ENCODE measurements at regions not wholly inside any gene's neighbourhood (a gene's known extent, or its start where the extent isn't known, plus 50 kb on each side); places are given as distances from the start of the nearest gene placed in this dataset.

- DNase-seq (ENCODE audit: low spot score): no peak
- no peak for FAIRE-seq
Observed at GRCh38 chr3:29099775-29100174, 181.1 kb upstream of the RBMS3 start.

GRCh38 chr3:29100292-29100691 is 180.6 kb upstream of the RBMS3 start:
- FAIRE-seq (no peak), DNase-seq (ENCODE audit: low spot score) (no peak)

DNA sequence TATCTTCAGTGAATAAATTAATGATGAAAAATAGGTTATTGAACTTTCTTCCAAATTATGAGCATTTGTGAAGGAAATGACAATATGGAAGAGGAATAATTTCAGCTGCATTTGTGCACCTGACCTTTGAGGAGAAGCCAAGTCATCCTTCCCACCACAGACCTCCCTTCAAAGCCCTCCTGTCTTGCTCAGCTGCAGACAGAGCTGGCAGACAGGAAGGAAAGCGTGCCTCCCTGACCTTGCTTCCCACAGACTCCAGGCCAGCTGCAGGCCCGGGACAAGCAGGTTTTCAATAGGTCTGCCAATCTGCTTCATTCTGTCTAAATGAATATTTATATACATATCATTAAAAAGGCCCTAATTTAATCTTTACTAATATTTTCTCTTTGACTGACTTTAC is 152.9 kb upstream of the RBMS3 start:
- peak; percentile 10 for DNase-seq (ENCODE audit: low spot score)
- no peak for FAIRE-seq

GRCh38 chr3:29137601-29138000 is 143.3 kb upstream of the RBMS3 start:
- DNase-seq (ENCODE audit: low spot score) (no peak), FAIRE-seq (no peak)

- FAIRE-seq (no peak), DNase-seq (ENCODE audit: low spot score) (no peak)
Observed at GRCh38 chr3:29138171-29138570, 142.7 kb upstream of the RBMS3 start.

GRCh38 chr3:29140666-29141065 is 140.2 kb upstream of the RBMS3 start:
- FAIRE-seq: no peak

DNA sequence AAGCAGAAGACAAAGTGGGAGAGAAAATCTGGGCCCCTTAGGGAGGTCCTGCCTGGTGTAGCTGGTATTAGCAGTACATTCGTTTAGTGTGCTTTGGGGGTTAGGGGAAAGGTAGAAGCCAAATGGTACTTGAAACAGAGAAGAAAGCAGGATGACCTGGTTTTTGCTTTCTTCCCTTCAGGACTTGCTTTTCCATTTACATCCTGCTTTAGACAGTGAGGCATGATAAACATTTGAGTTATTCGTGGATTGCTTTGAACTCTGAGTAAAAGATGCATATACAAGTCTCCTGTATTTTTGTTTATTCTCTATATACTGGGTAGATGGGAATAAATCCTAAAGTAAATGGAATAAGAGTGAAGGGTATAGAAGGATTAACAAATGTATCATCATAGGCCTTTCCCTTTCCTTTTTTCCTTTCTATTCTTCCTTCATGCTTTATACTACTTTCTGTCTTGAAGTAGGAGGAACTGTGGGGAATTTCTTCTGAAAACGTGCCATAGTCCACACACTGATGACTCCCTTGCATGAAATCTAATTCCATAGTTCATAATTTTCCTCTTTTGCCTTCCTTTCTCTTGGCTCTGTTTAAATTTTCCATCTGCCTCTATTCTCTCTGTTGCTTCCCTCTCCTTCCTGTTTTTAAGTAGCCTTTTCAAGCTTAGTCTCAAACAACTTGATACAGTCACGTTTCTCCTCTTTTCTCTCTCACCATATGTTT is 139.5 kb upstream of the RBMS3 start:
- DNase-seq (ENCODE audit: low spot score) (no peak), FAIRE-seq (no peak)

More at GRCh38 chr3:29140666-29141065, 140.2 kb upstream of the RBMS3 start:
- DNase-seq (ENCODE audit: low spot score): no peak

DNA sequence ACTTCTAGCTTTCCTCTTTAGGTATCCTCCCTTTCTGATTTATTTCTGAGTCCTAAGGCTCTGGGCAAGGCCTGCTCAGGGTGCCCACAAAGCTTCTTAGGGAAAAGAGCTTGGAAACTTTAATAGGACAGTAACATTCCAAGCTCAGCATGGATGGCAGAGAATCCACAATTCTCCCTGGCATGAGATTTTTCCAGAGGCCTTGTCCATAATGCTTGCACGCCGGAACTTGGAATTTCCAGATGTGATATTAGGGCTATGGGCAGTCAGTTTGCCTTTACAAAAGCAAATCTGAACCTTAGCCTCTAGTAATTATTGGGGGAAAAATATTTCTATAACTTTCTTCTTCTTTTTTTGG is 139.0 kb upstream of the RBMS3 start:
- DNase-seq (ENCODE audit: low spot score) (no peak), FAIRE-seq (no peak)

GRCh38 chr3:29143151-29143550 is 137.7 kb upstream of the RBMS3 start:
- DNase-seq (ENCODE audit: low spot score) (no peak), FAIRE-seq (no peak)

- no peak for FAIRE-seq
- DNase-seq (ENCODE audit: low spot score): no peak
Observed at GRCh38 chr3:29144361-29144760, 136.5 kb upstream of the RBMS3 start.

DNA sequence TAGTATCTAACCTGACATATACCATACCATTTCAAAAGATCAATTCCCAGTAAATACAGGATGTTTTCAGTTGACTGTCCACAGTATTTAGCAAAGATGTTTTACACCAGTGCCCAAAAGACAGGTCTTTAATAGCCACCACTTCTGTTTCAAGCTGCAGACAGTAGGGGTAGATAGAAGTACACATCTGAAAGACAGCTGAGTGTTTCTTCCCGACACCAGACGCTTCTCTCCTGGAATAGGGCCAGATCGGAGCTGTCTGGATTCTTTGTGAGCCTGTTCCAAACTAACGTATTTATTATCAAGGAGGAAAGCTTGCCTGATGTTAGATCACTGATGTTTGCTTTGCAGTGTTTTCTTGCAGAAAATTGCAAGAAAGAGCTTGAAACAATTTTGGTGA is 136.1 kb upstream of the RBMS3 start:
- DNase-seq (ENCODE audit: low spot score): peak; percentile 13
- FAIRE-seq: no peak

GRCh38 chr3:29145360-29145759 is 135.5 kb upstream of the RBMS3 start:
- FAIRE-seq (no peak), DNase-seq (ENCODE audit: low spot score) (no peak)

GRCh38 chr3:29152379-29152778 is 128.5 kb upstream of the RBMS3 start:
- DNase-seq (ENCODE audit: low spot score) (no peak), FAIRE-seq (no peak)

GRCh38 chr3:29153811-29154210 is 127.1 kb upstream of the RBMS3 start:
- no peak for FAIRE-seq
- no peak for DNase-seq (ENCODE audit: low spot score)

DNA sequence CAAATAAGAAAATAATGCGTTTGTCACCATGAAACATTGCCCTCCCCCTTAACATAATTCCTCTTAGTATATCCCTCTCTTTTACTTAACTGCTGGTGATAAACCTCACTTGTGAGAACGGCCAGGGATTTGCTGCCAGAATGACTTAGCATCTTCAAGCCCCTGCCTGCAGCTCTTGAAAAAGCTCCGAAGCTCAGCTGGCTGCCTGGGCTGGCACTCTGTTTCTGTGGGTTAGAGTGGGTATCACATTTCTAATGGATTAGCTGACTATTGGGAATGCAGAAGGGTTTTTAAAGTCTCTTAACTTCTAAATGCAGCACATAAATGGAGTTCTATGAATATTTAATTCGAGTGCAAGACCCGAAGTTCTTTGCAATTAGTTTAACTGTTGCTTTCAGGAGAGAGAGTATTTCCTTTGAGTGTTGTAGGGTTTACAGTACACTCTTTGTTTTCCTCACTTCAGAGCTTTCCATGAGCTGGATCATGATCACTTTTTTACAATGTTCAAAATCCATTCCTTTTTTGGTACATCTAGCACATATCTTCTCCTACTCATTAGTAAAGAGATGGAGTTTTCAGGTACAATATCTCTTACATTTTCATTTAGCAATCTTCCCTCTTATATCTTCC is 124.7 kb upstream of the RBMS3 start:
- FAIRE-seq: no peak

GRCh38 chr3:29164825-29165224 is 116.0 kb upstream of the RBMS3 start:
- no peak for DNase-seq (ENCODE audit: low spot score)
- FAIRE-seq: no peak

More for the DNA sequence above, 124.7 kb upstream of the RBMS3 start:
- DNase-seq (ENCODE audit: low spot score): no peak

GRCh38 chr3:29167180-29167579 is 113.7 kb upstream of the RBMS3 start:
- FAIRE-seq: peak; percentile 13
- DNase-seq (ENCODE audit: low spot score): no peak

- DNase-seq (ENCODE audit: low spot score) (no peak), FAIRE-seq (no peak)
Observed at GRCh38 chr3:29168081-29168480, 112.8 kb upstream of the RBMS3 start.

DNA sequence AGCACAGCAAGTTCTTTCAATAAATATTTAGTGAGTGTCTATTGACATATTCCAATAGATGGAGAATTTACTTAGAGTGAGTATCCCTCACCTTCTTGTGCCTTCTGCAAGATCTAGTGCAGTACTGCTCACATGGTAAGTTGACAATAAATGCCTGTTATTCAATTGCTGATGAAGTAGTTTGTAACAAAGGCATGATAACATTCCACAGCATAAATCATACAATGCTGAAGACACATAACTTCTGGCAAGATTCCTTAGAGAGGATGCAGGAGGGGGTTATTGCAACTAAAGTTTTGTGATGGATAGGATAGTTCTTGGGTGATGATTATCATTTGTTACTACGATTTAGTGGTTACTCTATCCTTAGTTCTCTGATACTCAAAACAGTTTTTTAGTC is 112.2 kb upstream of the RBMS3 start:
- FAIRE-seq: no peak
- no peak for DNase-seq (ENCODE audit: low spot score)

GRCh38 chr3:29169451-29169850 is 111.4 kb upstream of the RBMS3 start:
- no peak for DNase-seq (ENCODE audit: low spot score)
- FAIRE-seq: no peak

DNA sequence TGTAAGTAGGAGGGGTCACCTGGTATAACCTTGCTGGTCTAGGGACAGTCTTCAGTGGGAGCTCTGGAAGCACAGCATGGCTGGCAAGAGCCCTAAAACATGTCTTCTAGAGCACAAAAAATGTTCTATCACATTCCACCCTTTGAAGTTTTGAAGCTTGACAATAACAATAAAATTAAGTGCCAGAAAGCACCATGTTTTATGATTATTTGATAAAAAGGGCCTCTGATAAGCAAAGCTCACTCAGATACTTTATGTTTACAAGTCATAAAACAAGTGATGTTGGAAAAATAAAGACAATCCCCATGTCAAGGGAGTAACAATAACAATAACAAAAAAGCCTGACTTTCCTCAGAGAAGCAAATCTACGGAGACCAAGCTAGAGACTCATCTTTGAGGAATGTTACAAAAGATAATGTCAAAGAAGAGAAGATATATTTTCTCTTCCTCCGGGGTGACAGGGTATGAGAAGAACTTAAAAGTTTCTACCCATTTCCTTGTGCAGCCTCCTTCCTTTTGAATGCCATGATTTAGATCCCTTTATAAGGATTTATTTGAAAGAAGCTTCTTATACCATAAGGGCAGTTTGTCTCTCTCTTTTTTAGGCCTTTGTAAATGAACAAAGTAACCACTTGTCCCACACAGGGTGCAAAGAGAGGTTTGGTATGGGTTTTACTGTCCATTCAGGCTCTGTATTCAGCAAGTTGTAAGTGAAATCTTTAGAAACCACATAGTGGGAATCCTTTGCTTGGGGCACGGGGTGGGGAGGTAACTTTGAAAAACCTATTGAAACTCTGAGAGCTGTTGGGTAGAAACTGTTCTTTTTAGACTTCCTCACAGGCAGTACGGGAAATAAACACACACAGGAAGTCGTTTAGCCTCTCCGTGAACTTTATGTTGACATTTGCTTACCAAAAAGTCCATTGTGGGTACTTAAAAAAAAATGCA is 109.6 kb upstream of the RBMS3 start:
- FAIRE-seq (no peak), DNase-seq (ENCODE audit: low spot score) (no peak)

DNA sequence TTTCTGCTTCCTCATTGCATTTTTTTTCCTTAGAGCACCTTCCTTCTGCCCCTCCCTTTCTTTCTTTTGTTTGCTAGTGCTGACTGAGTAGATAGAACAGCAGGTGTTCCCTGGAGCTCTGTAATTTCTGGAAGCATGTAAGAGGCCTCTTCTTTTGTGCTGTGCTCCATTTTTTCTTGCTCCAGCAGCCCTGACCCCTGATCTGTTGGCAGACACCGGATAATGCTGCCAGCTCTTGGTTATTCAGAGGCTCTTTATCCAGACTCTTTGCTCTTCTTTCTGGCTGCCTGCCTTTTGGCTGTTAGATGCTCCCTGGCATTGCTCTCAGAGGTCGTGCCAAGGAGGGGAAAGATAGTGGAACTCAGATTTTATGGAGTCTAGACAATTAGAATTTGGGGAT is 104.4 kb upstream of the RBMS3 start:
- DNase-seq (ENCODE audit: low spot score) (no peak), FAIRE-seq (no peak)

Data from urothelium cell line (cell line).